Activated naive CD4-positive, alpha-beta T cell treated with anti-CD3 and anti-CD28 coated beads, Interleukin-2, amount 50 U/mL, for 24 hours (primary cell): ENCODE measurements at regions not wholly inside any gene's neighbourhood (a gene's known extent, or its start where the extent isn't known, plus 50 kb on each side); places are given as distances from the start of the nearest gene placed in this dataset.
A peak's percentile ranks its signal among the peaks of the same experiment; 100 is the strongest.

Source experiments
- H3K27ac Mint-ChIP-seq: one replicate; pipeline ENCODE4 v1.8.0; 2021; ENCODE audit warnings: mild to moderate bottlenecking, mixed read lengths
- H3K27me3 Mint-ChIP-seq: one replicate; pipeline ENCODE4 v1.8.0; 2021; ENCODE audit warnings: mixed read lengths
- H3K36me3 Mint-ChIP-seq: one replicate; pipeline ENCODE4 v1.8.0; 2021; ENCODE audit warnings: mixed read lengths
- H3K4me1 Mint-ChIP-seq: one replicate; pipeline ENCODE4 v1.8.0; 2021; ENCODE audit warnings: mixed read lengths
- H3K4me3 Mint-ChIP-seq: one replicate; pipeline ENCODE4 v1.8.0; 2021; ENCODE audit warnings: mild to moderate bottlenecking, mixed read lengths
- H3K9me3 Mint-ChIP-seq: one replicate; pipeline ENCODE4 v1.8.0; 2021; ENCODE audit warnings: mixed read lengths

DNA sequence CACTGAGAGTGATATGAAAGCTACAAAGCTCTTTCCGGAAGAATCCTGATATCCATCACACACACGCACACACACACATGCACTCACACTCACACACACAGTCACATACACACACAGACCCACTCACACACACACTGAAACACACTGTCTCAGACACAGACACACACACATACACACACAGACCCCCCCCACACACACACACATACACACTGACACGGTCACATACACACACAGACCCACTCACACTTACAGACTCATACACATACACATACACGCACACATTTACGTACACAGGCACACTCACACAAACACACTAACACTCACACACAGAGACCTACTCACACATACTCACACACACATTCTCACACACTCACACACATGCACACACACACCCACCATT is 58.6 kb downstream of the LIG4 start:
- no peaks in the 10 kb centered on the region for H3K4me1 Mint-ChIP-seq
- no peak overlapping the region for H3K4me3 Mint-ChIP-seq
- H3K27me3 Mint-ChIP-seq: peaks cover 1% of the 10 kb centered on the region
- H3K27ac Mint-ChIP-seq: no peak overlapping the region
- H3K9me3 Mint-ChIP-seq: no peaks in the 10 kb centered on the region
- H3K36me3 Mint-ChIP-seq: no peaks in the 10 kb centered on the region

DNA sequence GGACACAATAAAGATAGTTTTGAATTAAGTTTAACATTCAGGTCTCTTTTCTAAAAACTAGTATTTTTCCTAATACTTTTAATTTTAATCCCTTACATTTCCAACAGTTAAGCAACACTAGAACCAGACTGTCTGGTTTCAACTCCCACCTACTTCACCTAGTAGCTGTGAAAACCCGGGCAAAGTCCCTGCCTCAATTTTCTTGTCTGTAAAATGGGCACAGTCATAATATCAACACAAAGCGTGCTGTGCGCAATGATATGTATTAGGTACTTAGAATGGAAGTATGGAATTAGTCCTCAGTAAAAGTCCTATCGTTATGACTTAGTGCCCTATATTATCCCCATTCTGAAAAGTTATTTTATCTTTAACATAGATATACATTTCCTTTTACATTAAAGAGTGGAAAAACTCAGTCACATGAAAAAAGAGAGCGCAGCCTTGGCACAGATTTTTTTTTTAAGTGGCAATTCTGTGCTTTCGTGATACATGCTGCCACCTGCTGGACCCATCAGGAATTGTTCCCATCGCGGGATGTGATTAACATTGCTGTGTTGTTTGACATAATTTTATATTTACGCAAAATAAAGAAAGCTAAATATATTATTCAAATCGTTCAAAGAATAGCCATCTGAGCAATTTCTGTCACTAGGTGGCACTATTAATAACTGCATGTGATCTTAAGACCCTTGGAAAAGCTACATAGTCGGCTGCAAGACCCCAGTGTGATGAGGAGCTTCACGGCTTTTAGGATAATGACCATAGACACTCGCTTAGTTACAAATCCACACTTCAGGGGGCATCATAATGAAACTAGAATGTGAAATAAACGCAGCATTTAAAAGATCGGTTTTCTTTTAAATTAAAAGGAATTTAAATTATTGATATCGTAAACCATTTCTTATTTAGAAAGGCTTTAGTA is 59.9 kb downstream of the LIG4 start:
- H3K27ac Mint-ChIP-seq: no peak overlapping the region
- H3K27me3 Mint-ChIP-seq: peaks cover 2% of the 10 kb centered on the region
- H3K4me3 Mint-ChIP-seq: no peak overlapping the region
- no peaks in the 10 kb centered on the region for H3K36me3 Mint-ChIP-seq
- no peaks in the 10 kb centered on the region for H3K9me3 Mint-ChIP-seq
- H3K4me1 Mint-ChIP-seq: no peaks in the 10 kb centered on the region

DNA sequence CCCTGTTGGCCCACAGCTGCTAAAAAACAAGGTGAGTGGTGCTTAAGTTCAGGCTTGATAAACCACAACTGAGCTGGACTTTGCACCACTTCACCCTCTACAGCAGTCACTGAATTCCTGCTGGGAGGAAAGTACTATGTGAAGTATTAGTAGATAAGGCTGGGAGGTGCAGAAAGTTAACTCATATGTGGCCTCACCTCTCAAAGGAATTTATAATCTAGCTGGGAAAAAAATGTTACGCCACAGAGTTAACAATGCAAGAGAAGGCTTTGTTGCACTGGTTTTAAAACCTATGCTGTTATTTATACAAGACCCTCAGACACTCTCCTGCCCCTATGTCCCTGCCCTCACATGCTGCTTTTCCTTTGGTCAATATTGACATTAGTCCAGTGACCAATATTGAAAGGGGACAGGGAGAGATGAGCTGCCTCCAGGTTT is 60.9 kb downstream of the LIG4 start:
- Mint-ChIP-seq H3K36me3 (no peaks in the 10 kb centered on the region), H3K4me3 (no peak overlapping the region), H3K4me1 (no peaks in the 10 kb centered on the region), H3K27ac (no peak overlapping the region), H3K9me3 (no peaks in the 10 kb centered on the region), H3K27me3 (peaks cover 2% of the 10 kb centered on the region)

DNA sequence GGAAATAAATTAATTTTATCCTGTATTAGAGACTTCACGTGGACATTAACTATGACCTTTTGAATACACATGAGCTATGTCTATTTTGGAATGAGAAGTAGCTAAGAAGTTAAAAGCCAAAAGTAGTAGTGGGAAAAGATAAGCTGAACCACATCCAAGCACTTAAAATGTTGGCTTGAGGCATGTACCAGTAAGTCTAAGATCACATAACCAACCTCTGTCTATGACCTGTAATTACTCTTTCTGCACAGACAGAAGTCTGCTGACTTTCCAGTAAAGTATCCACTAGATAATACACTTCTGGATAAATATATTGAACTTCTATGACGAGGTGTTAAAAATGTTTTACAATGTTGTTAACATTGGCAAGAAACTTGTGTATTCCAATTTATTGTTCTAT is 68.7 kb downstream of the LIG4 start:
- Mint-ChIP-seq H3K27me3 (peaks cover 2% of the 10 kb centered on the region), H3K4me3 (no peak overlapping the region), H3K36me3 (no peaks in the 10 kb centered on the region), H3K27ac (no peak overlapping the region), H3K9me3 (no peaks in the 10 kb centered on the region), H3K4me1 (no peaks in the 10 kb centered on the region)

DNA sequence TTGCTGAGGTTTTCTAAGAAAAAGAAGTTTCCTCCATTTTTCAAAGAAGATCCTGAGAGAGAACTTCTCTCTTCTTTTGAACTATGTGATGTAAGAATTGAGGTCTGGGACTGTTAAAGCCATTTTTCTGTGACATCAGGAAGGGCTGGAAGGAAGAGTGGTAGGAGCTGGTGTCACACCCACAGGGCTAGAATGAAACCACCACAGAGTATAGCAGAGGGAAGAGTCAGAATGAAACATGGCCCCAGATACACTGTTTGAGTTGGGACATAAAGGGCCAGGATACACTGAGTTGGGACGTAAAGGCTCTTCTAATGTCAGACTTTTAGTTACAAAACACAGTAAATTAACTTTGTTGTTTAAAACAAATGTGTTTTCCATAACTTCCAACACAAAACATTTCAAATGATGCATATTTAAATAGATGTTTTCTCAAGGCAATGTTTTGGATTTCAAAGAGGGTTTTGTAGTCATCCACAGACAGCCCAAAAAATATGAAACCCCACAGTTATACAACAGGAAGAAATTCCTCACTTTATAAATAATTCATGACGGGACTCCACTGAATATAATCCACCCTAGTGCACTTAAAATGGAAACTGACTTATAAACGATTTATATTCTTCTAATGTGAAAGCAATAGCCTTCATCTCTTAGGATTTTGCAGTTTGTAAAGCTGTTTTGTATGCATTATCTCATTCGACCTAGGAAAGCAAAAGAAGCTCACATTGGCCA is 72.5 kb downstream of the LIG4 start:
- Mint-ChIP-seq H3K27ac (no peak overlapping the region), H3K4me3 (no peak overlapping the region), H3K9me3 (no peaks in the 10 kb centered on the region), H3K27me3 (peaks cover 8% of the 10 kb centered on the region), H3K36me3 (no peaks in the 10 kb centered on the region), H3K4me1 (no peaks in the 10 kb centered on the region)

DNA sequence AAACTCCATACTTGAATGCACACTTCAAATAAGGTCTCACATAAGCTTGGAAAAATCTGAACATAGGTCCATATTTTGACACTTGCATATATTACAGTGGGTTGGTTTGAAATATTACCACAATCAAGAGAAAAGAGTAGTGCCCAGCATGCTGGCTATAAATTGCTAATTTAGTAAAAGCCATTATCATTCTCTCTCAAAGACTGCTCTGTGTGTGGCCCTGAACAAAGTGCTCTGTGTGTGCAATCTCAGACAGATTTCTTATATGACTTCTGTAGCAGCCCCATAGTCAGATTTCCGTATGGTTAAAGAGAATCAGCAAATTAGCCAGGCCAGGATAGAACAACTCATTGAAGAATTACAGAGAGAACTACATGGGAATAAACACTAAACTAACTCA is 78.2 kb downstream of the LIG4 start:
- Mint-ChIP-seq H3K4me1 (no peaks in the 10 kb centered on the region), H3K4me3 (no peak overlapping the region), H3K9me3 (no peaks in the 10 kb centered on the region), H3K27me3 (peaks cover 8% of the 10 kb centered on the region), H3K36me3 (no peaks in the 10 kb centered on the region), H3K27ac (no peak overlapping the region)

DNA sequence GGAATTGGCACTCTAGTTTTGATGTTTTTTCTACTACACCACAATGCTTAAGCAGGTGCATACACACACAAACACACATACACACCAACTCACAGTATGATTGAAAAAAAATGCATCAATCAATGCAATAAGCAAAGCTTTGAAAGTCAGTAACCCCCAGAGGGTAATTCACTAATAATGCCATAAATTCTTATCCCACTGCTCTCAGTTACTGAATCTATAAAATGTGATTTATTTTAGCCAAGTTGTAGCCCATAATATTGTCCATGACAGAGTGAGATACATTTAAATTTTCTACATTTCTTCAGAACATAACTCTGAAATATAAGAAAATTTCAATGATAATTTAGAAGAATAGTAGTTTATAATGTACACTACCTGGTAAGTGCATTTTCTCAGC is 87.9 kb downstream of the LIG4 start:
- Mint-ChIP-seq H3K4me1 (no peaks in the 10 kb centered on the region), H3K36me3 (no peaks in the 10 kb centered on the region), H3K4me3 (no peak overlapping the region), H3K9me3 (no peaks in the 10 kb centered on the region), H3K27me3 (no peaks in the 10 kb centered on the region), H3K27ac (no peak overlapping the region)

DNA sequence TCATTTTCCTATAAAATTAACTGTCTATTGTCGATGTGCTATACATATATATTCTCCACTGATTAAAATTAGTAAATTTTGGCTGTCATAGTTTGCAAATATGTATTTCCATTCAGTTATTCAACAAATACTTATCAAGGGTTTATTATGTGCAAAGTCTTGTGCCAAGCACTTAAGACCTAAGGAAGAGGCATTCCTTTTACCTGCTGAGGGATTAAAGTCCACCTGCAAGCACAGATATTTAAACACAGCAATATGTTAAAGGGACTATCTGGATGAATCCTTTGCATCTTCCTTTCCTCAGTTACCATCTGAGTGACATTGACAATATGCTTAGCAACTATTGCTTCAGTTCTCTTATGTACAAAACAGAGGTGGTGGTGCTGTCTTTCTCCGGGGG is 89.3 kb downstream of the LIG4 start:
- Mint-ChIP-seq H3K36me3 (no peaks in the 10 kb centered on the region), H3K4me3 (no peak overlapping the region), H3K9me3 (no peaks in the 10 kb centered on the region), H3K4me1 (no peaks in the 10 kb centered on the region), H3K27ac (no peak overlapping the region), H3K27me3 (peaks cover 2% of the 10 kb centered on the region)

DNA sequence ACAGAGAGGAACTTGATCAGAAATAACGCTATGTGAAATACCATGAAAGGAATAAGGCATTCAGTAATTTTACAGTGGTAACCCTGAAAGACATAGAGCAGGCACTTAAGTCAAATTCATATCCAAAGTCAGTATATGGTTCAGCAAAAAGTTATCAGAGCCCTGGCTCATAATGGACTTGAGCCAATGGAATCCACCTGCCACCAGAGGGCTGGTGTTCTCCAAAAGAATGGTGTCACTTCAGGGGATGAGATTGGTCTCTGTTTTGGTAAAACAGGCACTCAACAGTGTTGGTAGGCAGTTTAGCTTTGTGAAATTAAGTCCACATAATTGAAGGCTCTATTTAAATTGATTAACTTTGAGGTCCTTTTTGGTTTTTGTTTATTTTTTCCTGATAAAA is 93.9 kb downstream of the LIG4 start:
- no peak overlapping the region for H3K4me3 Mint-ChIP-seq
- H3K9me3 Mint-ChIP-seq: peaks cover 5% of the 10 kb centered on the region
- no peak overlapping the region for H3K27ac Mint-ChIP-seq
- peaks cover 6% of the 10 kb centered on the region for H3K27me3 Mint-ChIP-seq
- H3K36me3 Mint-ChIP-seq: no peaks in the 10 kb centered on the region
- H3K4me1 Mint-ChIP-seq: no peaks in the 10 kb centered on the region

DNA sequence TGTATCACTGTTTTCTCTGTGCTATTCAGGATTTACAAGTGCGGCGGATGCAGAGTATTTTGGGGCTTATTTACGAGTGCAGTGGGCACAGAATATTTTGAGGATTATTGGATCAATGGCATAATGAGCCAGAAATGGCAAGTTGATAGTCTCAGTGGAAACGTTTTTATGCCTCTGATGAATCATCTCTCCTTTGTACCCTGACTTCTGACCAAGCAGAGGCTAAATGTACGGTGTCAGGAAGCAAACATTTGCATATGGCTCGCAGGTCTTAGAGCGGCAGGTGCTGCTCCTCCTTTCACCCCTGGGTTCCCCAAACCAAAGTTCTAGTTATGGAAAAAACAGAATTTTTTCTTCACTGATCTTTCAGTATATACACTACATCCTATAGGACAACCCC is 94.5 kb downstream of the LIG4 start:
- H3K9me3 Mint-ChIP-seq: peaks cover 5% of the 10 kb centered on the region
- no peak overlapping the region for H3K27ac Mint-ChIP-seq
- no peaks in the 10 kb centered on the region for H3K4me1 Mint-ChIP-seq
- H3K36me3 Mint-ChIP-seq: no peaks in the 10 kb centered on the region
- H3K4me3 Mint-ChIP-seq: no peak overlapping the region
- H3K27me3 Mint-ChIP-seq: peaks cover 6% of the 10 kb centered on the region

DNA sequence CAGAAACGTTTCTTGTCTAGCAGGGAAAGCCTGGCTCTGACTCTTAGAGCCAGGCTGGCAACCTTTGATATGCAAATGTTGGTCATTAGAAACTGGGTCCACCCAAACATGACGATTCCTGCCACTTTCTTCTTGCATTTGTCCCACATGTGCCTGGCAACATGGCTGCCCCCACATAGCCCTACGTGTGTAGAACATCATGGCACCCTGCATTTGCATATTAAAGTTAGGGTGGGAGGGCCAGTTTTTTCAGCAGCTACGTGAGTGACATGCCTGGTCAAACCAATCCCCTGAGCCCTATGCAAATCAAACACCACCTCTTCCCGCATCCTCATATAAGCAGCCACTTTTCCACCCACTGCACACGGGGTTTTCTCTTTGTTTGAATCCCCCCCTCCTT is 95.0 kb downstream of the LIG4 start:
- Mint-ChIP-seq H3K4me1 (no peaks in the 10 kb centered on the region), H3K4me3 (no peak overlapping the region), H3K27me3 (peaks cover 6% of the 10 kb centered on the region), H3K27ac (no peak overlapping the region), H3K36me3 (no peaks in the 10 kb centered on the region), H3K9me3 (peaks cover 5% of the 10 kb centered on the region)

DNA sequence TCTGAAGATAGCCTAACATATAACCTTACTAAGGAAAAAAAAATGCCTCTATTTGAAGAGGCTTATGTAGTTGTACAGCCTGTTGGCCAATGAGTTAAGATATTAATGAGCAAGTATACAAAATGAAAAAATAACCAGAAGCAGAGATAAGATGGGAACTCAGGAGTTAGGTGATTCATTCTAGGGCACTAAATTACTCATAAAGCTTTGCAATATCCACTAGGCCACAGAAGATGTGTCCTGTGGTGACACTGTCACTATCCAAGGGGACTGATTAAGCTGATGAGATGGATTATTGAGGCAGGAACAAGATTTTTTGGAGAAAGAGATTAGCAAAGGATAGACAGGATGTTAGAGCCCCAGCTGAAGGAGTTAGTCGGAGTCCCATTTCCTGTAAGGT is 99.6 kb downstream of the LIG4 start:
- Mint-ChIP-seq H3K36me3 (no peaks in the 10 kb centered on the region), H3K4me1 (no peaks in the 10 kb centered on the region), H3K27me3 (peaks cover 2% of the 10 kb centered on the region), H3K27ac (no peak overlapping the region), H3K4me3 (no peak overlapping the region), H3K9me3 (peaks cover 2% of the 10 kb centered on the region)

DNA sequence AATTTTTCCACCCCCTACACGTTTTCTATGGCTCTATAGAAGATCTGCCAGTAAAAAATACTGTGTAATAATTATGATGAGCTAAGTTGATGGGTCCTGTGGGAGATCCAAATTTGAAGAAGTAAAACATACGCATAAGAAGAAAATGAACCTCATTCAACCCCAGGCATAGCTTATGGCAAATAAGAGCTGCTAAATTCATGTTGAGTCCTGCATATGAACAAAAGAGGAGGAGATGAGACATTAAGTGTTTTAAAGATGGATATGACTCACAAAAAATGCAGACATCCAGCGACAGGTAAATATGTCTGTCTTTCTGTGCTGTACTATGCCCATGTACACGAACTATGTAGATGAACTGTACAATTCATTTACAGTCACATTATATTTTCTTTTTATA is 101.9 kb downstream of the LIG4 start:
- Mint-ChIP-seq H3K4me3 (no peak overlapping the region), H3K27me3 (no peaks in the 10 kb centered on the region), H3K9me3 (no peaks in the 10 kb centered on the region), H3K36me3 (no peaks in the 10 kb centered on the region), H3K27ac (no peak overlapping the region), H3K4me1 (no peaks in the 10 kb centered on the region)

DNA sequence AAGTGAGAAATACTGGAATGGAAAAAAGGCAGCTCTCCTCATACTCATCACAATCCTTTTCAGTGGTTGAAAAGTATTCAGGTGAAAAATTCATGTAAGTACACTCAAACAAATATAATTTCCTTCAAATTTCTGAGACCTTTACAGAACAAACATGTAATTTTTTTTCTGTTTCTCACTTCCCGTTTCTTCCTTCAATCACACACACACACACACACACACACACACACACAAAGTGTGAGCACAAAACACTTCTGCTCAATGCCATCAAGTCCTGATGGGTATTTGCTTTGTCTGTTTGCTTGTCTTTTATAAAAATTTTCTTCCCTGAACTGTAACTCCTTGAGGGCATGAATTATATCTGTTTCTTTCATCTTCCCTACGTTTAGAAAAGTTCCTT is 110.6 kb downstream of the LIG4 start:
- peaks cover 1% of the 10 kb centered on the region for H3K27me3 Mint-ChIP-seq
- H3K27ac Mint-ChIP-seq: no peak overlapping the region
- H3K4me3 Mint-ChIP-seq: no peak overlapping the region
- no peaks in the 10 kb centered on the region for H3K9me3 Mint-ChIP-seq
- H3K36me3 Mint-ChIP-seq: no peaks in the 10 kb centered on the region
- H3K4me1 Mint-ChIP-seq: no peaks in the 10 kb centered on the region

DNA sequence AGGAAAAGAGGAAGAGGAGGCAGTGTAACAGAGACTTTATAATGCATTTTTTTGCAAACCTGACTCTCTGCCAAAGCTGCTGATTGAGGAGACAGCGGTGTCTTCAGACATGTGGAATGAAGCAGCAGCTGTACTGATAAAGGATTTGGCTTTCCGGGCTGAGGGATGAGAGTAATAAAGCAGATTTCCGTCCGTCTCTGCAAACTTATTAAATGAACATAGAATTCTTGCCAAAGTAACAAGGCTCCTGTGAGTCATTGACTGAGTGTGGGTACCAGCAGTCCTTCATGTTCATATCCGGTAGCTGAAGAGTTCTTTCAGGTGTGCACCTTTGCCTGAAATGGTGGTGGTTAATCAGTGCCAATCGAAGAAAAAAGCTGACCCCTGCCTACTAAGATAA is 112.6 kb downstream of the LIG4 start:
- Mint-ChIP-seq H3K9me3 (no peaks in the 10 kb centered on the region), H3K27ac (no peak overlapping the region), H3K27me3 (peaks cover 1% of the 10 kb centered on the region), H3K4me3 (no peak overlapping the region), H3K36me3 (no peaks in the 10 kb centered on the region), H3K4me1 (peaks cover 2% of the 10 kb centered on the region)

DNA sequence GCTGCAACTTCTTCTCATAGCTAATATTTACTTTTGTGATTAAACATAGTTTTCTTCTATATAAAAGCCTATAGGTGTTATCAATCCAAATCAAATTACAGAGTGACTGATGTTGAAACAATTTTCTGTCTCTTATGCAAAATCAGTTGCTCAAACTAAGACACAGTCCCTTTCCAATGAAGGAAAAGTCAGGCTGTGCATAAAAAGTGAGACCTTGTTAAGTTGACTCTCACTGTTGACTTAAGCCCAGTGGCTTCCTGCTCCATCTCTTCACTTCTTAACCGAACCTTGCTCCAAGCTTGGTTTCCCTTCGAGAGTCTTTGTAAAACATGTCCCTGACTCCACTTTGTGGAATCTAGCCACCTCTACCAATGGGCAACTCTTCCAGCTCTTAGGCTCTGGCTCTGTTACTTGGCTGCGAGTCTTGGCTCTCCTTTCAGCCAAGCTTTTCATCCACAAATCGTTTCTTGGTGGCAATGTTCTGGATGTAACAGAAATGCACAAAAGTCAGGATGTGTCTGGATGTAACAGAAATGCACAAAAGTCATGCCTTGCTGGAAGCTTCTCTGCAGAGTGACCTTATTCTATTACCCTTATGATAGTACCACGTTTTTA is 118.9 kb downstream of the LIG4 start:
- Mint-ChIP-seq H3K36me3 (no peaks in the 10 kb centered on the region), H3K27ac (peak overlapping the region; percentile 76), H3K4me1 (peaks cover 20% of the 10 kb centered on the region), H3K4me3 (no peak overlapping the region), H3K27me3 (peaks cover 2% of the 10 kb centered on the region), H3K9me3 (no peaks in the 10 kb centered on the region)
